ENCODE measurements at regions not wholly inside any gene's neighbourhood (a gene's known extent, or its start where the extent isn't known, plus 50 kb on each side); places are given as distances from the start of the nearest gene placed in this dataset.

GRCh38 chr1:234886081-234886984, 242.3 kb downstream of the TOMM20 start:
- no peak for DNase-seq (ENCODE audit: low read depth in 1 of 2, low spot score in 1 of 2)

DNA sequence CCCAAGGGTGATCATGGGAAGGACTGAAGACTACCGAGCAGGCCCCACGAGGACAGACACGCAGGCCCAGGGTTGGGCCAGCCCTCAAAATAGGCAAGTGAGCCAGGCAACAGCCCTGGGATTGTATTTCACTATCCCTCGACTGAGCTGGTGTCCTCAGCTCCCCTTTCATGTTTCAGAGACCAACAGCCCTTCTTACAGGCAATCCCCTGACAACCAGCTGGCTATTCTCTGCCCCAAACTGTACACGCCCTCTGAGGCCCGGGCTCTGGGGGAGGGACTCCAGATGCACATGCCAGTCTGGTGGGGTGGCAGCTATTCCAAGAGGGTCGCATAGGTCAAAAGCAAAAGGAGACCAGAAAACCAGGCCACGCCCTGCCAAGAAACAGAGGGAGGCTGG, 243.0 kb downstream of the TOMM20 start:
- DNase-seq (ENCODE audit: low read depth in 1 of 2, low spot score in 1 of 2): no peak

DNA sequence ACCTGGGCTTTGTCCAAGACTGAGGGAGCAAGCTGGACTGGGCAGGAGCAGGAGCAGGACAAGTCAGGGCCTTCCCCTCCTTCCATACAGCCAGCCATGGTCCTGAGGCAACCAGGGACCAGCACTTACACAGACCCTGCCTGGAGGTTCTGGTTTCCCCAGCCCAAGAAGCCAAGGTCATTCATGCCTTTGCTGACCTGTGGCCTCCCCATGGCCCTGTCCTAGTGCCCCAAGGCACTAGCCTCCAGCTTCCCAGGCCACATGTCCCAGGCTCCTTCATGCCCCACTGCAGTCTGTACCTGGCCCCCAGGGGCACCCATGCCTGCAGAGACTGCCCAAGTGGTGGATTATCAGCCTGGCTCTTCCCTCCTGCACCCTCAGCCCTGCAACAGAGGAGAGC, 243.9 kb downstream of the TOMM20 start:
- no peak for DNase-seq (ENCODE audit: low read depth in 1 of 2, low spot score in 1 of 2)

- DNase-seq (ENCODE audit: low read depth in 1 of 2, low spot score in 1 of 2): no peak
Measured at GRCh38 chr1:234884006-234884405, 244.6 kb downstream of the TOMM20 start.

DNA sequence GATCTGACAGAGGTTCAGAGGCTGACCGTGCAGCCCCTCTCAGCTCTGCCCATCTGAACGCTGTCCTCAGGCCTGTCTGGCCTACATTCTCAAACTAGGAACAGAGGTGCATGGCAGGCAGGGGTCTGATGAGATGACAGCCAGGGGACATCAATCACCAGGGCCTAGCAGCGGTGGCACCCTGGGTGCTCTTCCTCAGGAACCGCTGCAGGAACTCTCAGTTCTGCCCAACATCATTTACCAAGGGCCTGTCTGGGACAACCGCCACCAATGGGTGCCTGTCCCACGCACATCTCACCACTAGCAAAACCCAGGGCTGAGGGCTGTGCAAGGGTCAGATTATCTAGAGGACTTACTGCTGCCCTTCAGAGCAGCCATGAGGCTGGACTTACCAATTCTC, 245.7 kb downstream of the TOMM20 start:
- no peak for DNase-seq (ENCODE audit: low read depth in 1 of 2, low spot score in 1 of 2)

- DNase-seq (ENCODE audit: low read depth in 1 of 2, low spot score in 1 of 2): no peak
Measured at GRCh38 chr1:234881893-234882771, 246.5 kb downstream of the TOMM20 start.

DNA sequence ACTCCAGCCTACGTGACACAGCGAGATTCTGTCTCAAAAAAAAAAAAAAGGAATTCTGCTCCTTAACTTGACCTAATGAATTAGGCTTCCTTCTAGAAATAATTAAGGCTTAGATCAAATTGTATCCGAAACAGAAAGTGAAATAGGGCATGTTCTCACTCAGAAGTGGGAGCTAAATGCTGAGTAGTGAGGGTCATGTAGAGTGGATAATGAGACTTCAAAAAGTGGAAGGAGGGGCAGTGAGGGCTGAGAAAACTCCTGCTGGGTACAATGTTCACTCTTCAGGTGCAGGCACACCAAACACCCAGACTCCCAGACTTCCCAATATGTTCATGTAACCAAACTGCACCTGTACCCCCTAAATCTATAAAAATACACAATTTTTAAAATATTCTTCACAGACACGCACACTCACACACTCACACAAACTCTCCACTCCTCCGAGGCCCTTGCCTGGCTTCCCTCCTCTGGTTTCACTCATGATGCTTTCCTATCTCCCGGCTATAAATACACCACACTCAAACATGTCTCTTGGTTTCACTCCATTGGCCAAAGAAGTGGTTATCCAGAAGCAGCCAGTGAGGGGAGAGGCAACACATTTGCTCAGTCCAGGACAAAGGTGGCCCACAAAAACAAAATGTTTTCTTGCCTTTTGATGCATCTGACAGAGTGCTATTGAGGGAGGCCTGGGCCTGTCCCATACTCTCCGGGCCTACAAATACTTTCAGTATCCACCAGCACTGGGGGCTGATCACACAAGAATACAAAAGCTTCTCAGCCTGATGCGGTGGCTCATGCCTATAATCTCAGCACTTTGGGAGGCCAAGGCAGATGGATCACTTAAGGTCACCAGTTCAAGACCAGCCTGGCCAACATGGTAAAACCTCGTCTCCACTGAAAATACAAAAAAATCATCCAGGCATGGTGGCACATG, 249.2 kb downstream of the TOMM20 start:
- DNase-seq (ENCODE audit: low read depth in 1 of 2, low spot score in 1 of 2): no peak

- no peak for DNase-seq (ENCODE audit: low read depth in 1 of 2, low spot score in 1 of 2)
Measured at GRCh38 chr1:234878288-234878687, 250.3 kb downstream of the TOMM20 start.

- no peak for DNase-seq (ENCODE audit: low read depth in 1 of 2, low spot score in 1 of 2)
Measured at GRCh38 chr1:234877761-234878160, 250.9 kb downstream of the TOMM20 start.

- DNase-seq (ENCODE audit: low read depth in 1 of 2, low spot score in 1 of 2): no peak
Measured at GRCh38 chr1:234875953-234876855, 252.4 kb downstream of the TOMM20 start.

- no peak for DNase-seq (ENCODE audit: low read depth in 1 of 2, low spot score in 1 of 2)
Measured at GRCh38 chr1:234875328-234875952, 253.2 kb downstream of the TOMM20 start.

DNA sequence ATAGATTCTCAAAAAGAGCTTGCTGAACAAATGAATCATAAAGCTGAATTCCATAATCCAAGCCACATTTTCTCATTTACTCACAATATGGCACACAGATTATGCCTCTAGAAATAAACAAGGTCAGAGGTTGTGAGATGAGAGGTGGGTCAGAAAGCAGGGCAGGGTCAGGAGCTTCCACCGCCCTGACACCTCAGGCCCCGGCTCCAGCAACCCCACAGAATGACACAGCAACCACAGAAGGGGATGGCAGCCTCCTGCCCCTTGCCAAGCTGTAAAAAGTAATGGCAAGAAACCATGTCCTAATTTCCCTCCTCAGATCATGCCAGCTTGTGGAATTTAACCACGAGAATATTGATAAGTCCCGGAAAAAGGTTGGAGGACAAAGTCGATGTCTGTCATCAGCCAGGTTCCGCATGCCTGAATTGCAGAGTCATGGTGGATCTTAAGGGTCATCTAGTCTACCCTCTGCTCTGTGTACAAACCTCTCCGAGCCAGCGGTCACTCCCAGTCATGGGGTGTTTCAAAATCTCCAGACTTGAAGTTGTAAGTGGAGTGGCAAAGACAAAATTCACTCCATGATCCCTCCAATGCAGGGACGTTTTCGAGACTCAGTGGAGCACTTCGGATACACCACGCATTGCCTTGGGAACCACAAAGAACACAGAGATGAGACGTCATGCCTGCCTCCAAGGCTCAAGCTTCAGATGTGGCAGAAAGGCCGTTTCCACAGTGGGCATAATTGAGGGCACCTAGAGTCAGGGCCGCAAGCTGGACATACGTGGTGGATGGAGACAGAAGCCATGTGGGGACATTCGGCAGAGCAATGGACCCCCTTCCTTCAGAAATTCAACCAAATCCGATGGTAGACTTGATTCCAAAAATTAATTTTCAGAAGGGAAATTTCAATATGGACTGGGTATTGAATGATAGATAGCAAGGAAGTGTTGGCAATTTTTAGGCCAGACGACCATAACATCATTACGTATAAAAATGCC, 254.0 kb downstream of the TOMM20 start:
- no peak for DNase-seq (ENCODE audit: low read depth in 1 of 2, low spot score in 1 of 2)

- no peak for DNase-seq (ENCODE audit: low read depth in 1 of 2, low spot score in 1 of 2)
Measured at GRCh38 chr1:234871710-234872271, 256.8 kb downstream of the TOMM20 start.

GRCh38 chr1:234871039-234871709, 257.5 kb downstream of the TOMM20 start:
- no peak for DNase-seq (ENCODE audit: low read depth in 1 of 2, low spot score in 1 of 2)

GRCh38 chr1:234870020-234870981, 258.3 kb downstream of the TOMM20 start:
- DNase-seq (ENCODE audit: low read depth in 1 of 2, low spot score in 1 of 2): no peak
